ENCODE measurements at regions not wholly inside any gene's neighbourhood (a gene's known extent, or its start where the extent isn't known, plus 50 kb on each side); places are given as distances from the start of the nearest gene placed in this dataset.

DNA sequence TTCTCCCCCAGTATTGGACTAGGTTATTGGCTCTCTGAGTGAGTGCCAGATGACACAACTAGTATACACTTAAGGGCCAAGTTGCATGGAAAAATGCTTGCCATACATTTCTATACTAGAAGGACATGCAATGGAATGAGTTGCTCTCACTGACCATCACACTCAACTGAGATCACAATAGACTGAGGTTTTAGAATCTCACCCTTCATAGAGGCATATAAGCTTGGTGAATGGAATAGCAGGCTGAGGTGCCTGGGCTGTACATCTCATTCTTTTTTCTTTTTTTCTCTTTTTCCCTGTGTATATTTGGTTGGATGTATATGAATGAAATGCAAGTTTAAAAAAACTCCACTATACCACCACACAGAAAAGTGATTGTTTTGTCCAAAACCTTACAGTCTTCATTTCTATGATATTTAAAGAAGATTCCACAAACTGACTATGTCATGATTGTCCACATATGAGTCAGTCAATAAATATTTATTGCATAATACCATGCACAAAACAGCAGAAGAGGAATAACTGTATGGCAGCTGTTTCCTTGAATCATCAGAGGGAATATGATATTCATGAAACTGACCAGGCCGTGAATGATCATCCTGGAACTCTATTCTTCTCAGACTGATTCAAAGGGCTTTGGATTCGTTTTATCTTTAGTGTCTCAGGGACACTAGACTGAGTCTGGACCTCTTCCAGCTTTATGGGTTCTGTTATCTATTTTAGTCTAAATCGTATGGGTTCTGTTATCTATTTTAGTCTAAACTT is 122.6 kb upstream of the STK17B start:
- Histone ChIP-seq H3K4me2 (ENCODE audit: low read length) (no peak overlapping the region), H3F3A (ENCODE audit: control insufficient read depth, insufficient read depth) (no peaks in the 10 kb centered on the region), H3K27ac (ENCODE audit: low read depth, low read length) (no peak overlapping the region), H3K4me3 (ENCODE audit: low read length) (no peak overlapping the region), H4K20me1 (ENCODE audit: control insufficient read depth, insufficient read depth, low read depth, low read length) (no peaks in the 10 kb centered on the region), H3K9me2 (replicated peaks; ENCODE audit: control insufficient read depth, low read length) (no peaks in the 10 kb centered on the region), H3K36me3 (ENCODE audit: control insufficient read depth, low read length) (no peaks in the 10 kb centered on the region), H3K4me1 (ENCODE audit: control insufficient read depth, low read length) (peaks cover 29% of the 10 kb centered on the region), H3K27me3 (ENCODE audit: control insufficient read depth, low read length) (no peaks in the 10 kb centered on the region), H3K9me3 (ENCODE audit: control insufficient read depth, insufficient read depth, low read length) (no peaks in the 10 kb centered on the region), H3K79me2 (ENCODE audit: control insufficient read depth, low read length) (no peaks in the 10 kb centered on the region)
- TF ChIP-seq, protein P1, sequence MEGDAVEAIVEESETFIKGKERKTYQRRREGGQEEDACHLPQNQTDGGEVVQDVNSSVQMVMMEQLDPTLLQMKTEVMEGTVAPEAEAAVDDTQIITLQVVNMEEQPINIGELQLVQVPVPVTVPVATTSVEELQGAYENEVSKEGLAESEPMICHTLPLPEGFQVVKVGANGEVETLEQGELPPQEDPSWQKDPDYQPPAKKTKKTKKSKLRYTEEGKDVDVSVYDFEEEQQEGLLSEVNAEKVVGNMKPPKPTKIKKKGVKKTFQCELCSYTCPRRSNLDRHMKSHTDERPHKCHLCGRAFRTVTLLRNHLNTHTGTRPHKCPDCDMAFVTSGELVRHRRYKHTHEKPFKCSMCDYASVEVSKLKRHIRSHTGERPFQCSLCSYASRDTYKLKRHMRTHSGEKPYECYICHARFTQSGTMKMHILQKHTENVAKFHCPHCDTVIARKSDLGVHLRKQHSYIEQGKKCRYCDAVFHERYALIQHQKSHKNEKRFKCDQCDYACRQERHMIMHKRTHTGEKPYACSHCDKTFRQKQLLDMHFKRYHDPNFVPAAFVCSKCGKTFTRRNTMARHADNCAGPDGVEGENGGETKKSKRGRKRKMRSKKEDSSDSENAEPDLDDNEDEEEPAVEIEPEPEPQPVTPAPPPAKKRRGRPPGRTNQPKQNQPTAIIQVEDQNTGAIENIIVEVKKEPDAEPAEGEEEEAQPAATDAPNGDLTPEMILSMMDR (IDR thresholded peaks at IDR 0.05; ENCODE audit: low read depth, low read length, poor library complexity, severe bottlenecking): no peak
- TF ChIP-seq EZH2phosphoT487 (IDR thresholded peaks at IDR 0.05; ENCODE audit: borderline replicate concordance, low read length): no peak

DNA sequence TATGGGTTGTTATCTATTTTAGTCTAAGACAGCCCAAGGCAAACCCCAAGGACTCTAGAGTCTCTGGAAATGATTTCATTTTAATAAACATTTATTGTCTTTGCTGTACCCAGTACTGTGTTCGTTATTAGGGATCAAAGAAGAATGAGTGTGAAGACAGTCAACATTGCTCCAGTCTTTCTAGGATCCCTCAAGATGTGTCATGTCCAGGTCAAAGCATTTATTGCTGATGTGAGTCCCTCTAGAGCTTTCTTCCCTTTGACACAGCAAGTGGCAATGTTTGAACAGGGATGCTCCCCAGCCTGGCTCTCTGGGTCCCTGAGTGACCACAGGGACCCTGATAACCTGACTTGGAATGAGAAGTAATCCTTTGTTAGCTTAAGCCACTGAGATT is 123.1 kb upstream of the STK17B start:
- peaks cover 24% of the 10 kb centered on the region for H3K4me1 ChIP-seq (ENCODE audit: control insufficient read depth, low read length)
- no peaks in the 10 kb centered on the region for H3K36me3 ChIP-seq (ENCODE audit: control insufficient read depth, low read length)
- no peaks in the 10 kb centered on the region for H3K9me3 ChIP-seq (ENCODE audit: control insufficient read depth, insufficient read depth, low read length)
- no peak overlapping the region for H3K27ac ChIP-seq (ENCODE audit: low read depth, low read length)
- no peaks in the 10 kb centered on the region for H3F3A ChIP-seq (ENCODE audit: control insufficient read depth, insufficient read depth)
- H3K4me3 ChIP-seq (ENCODE audit: low read length): no peak overlapping the region
- no peaks in the 10 kb centered on the region for H4K20me1 ChIP-seq (ENCODE audit: control insufficient read depth, insufficient read depth, low read depth, low read length)
- no peaks in the 10 kb centered on the region for H3K79me2 ChIP-seq (ENCODE audit: control insufficient read depth, low read length)
- H3K27me3 ChIP-seq (ENCODE audit: control insufficient read depth, low read length): no peaks in the 10 kb centered on the region
- H3K4me2 ChIP-seq (ENCODE audit: low read length): no peak overlapping the region
- TF ChIP-seq, protein P1 (IDR thresholded peaks at IDR 0.05; ENCODE audit: low read depth, low read length, poor library complexity, severe bottlenecking): no peak
- TF ChIP-seq EZH2phosphoT487 (IDR thresholded peaks at IDR 0.05; ENCODE audit: borderline replicate concordance, low read length): no peak
- H3K9me2 ChIP-seq (replicated peaks; ENCODE audit: control insufficient read depth, low read length): no peaks in the 10 kb centered on the region

DNA sequence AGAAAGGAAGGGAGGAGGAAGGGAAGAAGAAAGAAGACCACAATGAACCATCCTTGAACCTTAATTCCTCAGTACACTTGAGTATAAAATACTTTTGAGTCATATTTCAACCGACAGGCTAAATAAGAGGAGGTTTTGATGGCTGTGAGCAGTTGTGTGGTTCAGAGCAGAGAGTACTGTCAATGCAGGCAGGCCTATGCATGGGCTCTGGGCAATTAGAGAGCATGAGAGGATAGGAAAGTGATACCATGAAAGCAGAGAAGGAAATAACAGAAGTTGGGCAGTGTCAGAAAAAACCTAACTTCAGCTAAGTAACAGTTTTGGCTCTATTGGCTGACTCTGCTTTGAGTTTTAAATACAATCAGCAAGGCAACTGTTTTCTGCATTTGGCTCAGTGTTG is 123.6 kb upstream of the STK17B start:
- Histone ChIP-seq H3F3A (ENCODE audit: control insufficient read depth, insufficient read depth) (no peaks in the 10 kb centered on the region), H3K79me2 (ENCODE audit: control insufficient read depth, low read length) (no peaks in the 10 kb centered on the region), H4K20me1 (ENCODE audit: control insufficient read depth, insufficient read depth, low read depth, low read length) (no peaks in the 10 kb centered on the region), H3K36me3 (ENCODE audit: control insufficient read depth, low read length) (no peaks in the 10 kb centered on the region), H3K27ac (ENCODE audit: low read depth, low read length) (no peak overlapping the region), H3K9me3 (ENCODE audit: control insufficient read depth, insufficient read depth, low read length) (no peaks in the 10 kb centered on the region), H3K27me3 (ENCODE audit: control insufficient read depth, low read length) (no peaks in the 10 kb centered on the region), H3K4me1 (ENCODE audit: control insufficient read depth, low read length) (peaks cover 24% of the 10 kb centered on the region), H3K9me2 (replicated peaks; ENCODE audit: control insufficient read depth, low read length) (no peaks in the 10 kb centered on the region), H3K4me2 (ENCODE audit: low read length) (no peak overlapping the region), H3K4me3 (ENCODE audit: low read length) (no peak overlapping the region)
- TF ChIP-seq, protein P1 (IDR thresholded peaks at IDR 0.05; ENCODE audit: low read depth, low read length, poor library complexity, severe bottlenecking): no peak
- no peak for TF ChIP-seq EZH2phosphoT487 (IDR thresholded peaks at IDR 0.05; ENCODE audit: borderline replicate concordance, low read length)

All from DOHH2 (cell line).